Endothelial cell of umbilical vein (primary cell): ENCODE measurements at regions not wholly inside any gene's neighbourhood (a gene's known extent, or its start where the extent isn't known, plus 50 kb on each side); places are given as distances from the start of the nearest gene placed in this dataset.

Experiments
- CTCF ChIP-seq, 2 donors: IDR thresholded peaks; 1 replicate in 1 of 2; 2 replicates in 1 of 2; pipeline ENCODE4 v1.5.1; 2011; ENCODE audit warnings: low read length in 2 of 2, mild to moderate bottlenecking in 2 of 2, moderate library complexity in 2 of 2, control low read depth in 1 of 2, inconsistent platforms in 1 of 2, low read depth in 1 of 2; ENCODE audit not compliant: insufficient read depth in 1 of 2; ENCODE audit errors: extremely low read depth in 1 of 2
- EZH2 ChIP-seq: IDR thresholded peaks from 2 replicates; pipeline ENCODE4 v1.6.1; 2012; ENCODE audit warnings: borderline replicate concordance, low read depth, mild to moderate bottlenecking, moderate library complexity, low read length, inconsistent platforms; ENCODE audit not compliant: severe bottlenecking
- POLR2A ChIP-seq: IDR thresholded peaks from 2 replicates; pipeline ENCODE4 v1.6.1; 2012; ENCODE audit warnings: low read depth, mild to moderate bottlenecking, control low read depth, low read length

GRCh38 chr5:17896605-17897004 is 262.3 kb downstream of the TAF11L14 start:
- no peak for TF ChIP-seq CTCF (IDR thresholded peaks at IDR 0.05; ENCODE audit: extremely low read depth in 1 of 2, insufficient read depth in 1 of 2, low read depth in 1 of 2, low read length in 2 of 2)
- no peak for TF ChIP-seq POLR2A
- TF ChIP-seq EZH2: no peak
